DND-41 (cell line): ENCODE measurements at regions not wholly inside any gene's neighbourhood (a gene's known extent, or its start where the extent isn't known, plus 50 kb on each side); places are given as distances from the start of the nearest gene placed in this dataset.

Source experiments
- EZH2 ChIP-seq: IDR thresholded peaks from 3 replicates; pipeline ENCODE4 v1.6.1; 2012; ENCODE audit warnings: borderline replicate concordance, low read depth, mild to moderate bottlenecking, moderate library complexity, low read length, inconsistent platforms; ENCODE audit not compliant: severe bottlenecking
- TF ChIP-seq, protein P1 (sequence below): IDR thresholded peaks from 2 replicates; pipeline ENCODE4 v1.5.1; 2012; ENCODE audit warnings: borderline replicate concordance, low read length, moderate library complexity, mild to moderate bottlenecking; ENCODE audit not compliant: poor library complexity, severe bottlenecking; ENCODE audit errors: extremely low read depth

DNA sequence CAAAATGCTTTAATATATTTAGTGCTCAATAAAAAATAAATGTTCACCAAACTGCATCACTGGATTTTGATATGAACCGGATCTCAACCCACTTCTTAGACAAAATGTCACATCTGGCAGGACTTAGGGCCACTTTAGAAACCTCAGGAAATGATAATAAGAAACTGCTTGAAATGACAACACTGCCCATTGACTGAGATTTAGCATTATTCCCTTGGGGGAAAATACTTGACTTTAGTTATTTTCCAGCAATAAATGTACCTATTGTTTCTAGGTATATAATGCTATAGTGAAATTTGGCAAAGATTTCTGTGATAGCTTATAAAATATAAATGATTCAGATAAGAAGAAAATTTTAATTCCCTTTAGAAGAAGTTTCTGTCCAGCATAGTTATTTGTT lies 195.1 kb downstream of the ICOS start:
- TF ChIP-seq, protein P1, sequence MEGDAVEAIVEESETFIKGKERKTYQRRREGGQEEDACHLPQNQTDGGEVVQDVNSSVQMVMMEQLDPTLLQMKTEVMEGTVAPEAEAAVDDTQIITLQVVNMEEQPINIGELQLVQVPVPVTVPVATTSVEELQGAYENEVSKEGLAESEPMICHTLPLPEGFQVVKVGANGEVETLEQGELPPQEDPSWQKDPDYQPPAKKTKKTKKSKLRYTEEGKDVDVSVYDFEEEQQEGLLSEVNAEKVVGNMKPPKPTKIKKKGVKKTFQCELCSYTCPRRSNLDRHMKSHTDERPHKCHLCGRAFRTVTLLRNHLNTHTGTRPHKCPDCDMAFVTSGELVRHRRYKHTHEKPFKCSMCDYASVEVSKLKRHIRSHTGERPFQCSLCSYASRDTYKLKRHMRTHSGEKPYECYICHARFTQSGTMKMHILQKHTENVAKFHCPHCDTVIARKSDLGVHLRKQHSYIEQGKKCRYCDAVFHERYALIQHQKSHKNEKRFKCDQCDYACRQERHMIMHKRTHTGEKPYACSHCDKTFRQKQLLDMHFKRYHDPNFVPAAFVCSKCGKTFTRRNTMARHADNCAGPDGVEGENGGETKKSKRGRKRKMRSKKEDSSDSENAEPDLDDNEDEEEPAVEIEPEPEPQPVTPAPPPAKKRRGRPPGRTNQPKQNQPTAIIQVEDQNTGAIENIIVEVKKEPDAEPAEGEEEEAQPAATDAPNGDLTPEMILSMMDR: no peak
- no peak for TF ChIP-seq EZH2
